ENCODE measurements at regions not wholly inside any gene's neighbourhood (a gene's known extent, or its start where the extent isn't known, plus 50 kb on each side); places are given as distances from the start of the nearest gene placed in this dataset.
"Not testable (repeated sequence)": the region's sequence is repeated elsewhere in the genome, so short reads cannot be mapped to it uniquely, and the experiment has no call there.

DNA sequence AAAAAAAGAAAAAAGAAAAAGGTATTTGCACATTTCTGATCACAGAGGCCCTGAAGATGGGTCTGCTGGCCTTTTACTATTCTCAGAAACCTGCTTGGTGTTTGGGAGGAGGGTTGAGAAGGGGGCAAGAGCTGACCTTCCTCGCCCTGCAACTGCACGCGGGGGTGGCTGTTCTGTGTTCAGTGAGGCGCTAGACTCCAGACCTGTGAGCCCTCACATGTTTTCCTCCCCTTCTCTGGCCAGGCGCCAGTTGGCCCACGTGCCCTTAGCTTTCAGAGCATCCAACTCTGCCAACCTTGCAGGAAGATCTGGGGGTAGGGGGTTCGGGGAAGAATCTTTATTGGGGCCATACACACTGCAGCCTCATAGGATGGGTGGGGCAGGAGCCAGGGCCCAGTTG, 123.8 kb downstream of the SEPTIN7 start:
- not testable (repeated sequence) for H3K18ac ChIP-seq (ENCODE audit: insufficient read length, low read depth, low read length); H3K14ac ChIP-seq (ENCODE audit: insufficient read depth, low read length); H3K9me3 ChIP-seq (ENCODE audit: control insufficient read depth, low read depth, low read length); H3K4ac ChIP-seq (ENCODE audit: low read depth, low read length); H3K4me1 ChIP-seq (ENCODE audit: insufficient read depth, low read length); H2BK15ac ChIP-seq (ENCODE audit: low read depth, low read length); H3K56ac ChIP-seq (ENCODE audit: insufficient read length, low read depth, low read length); H4K91ac ChIP-seq (ENCODE audit: insufficient read length, low read depth, low read length); H4K8ac ChIP-seq (replicated peaks; ENCODE audit: insufficient read length, low read depth, low read length); H2AK5ac ChIP-seq (ENCODE audit: insufficient read length, low read length); H3K79me2 ChIP-seq (ENCODE audit: insufficient read depth, low read length); H2BK20ac ChIP-seq (ENCODE audit: low read depth, low read length, poor library complexity, severe bottlenecking); H3K27ac Mint-ChIP-seq; H3K27me3 Mint-ChIP-seq (ENCODE audit: low read depth); H3K36me3 Mint-ChIP-seq (ENCODE audit: insufficient read depth in 1 of 3, low read depth in 3 of 3); DNase-seq; H3K23ac ChIP-seq (ENCODE audit: insufficient read length, low read depth, low read length); H3K23me2 ChIP-seq (ENCODE audit: insufficient read length, low read depth, low read length, poor library complexity, severe bottlenecking); H3K4me1 Mint-ChIP-seq; H3K4me3 Mint-ChIP-seq; H3K79me1 ChIP-seq (ENCODE audit: insufficient read depth, low read depth, low read length, poor library complexity, severe bottlenecking); H3K27ac ChIP-seq (ENCODE audit: insufficient read length, low read depth, low read length); H2BK12ac ChIP-seq (ENCODE audit: insufficient read length, low read depth, low read length); H3T11ph ChIP-seq (ENCODE audit: low read length); H2BK5ac ChIP-seq (ENCODE audit: insufficient read length, low read length); H4K20me1 ChIP-seq (ENCODE audit: control insufficient read depth, insufficient read depth, insufficient read length); H3K9me3 Mint-ChIP-seq; H4K5ac ChIP-seq (ENCODE audit: insufficient read length, low read depth, low read length); H3K9ac ChIP-seq (ENCODE audit: extremely low read depth, insufficient read length, low read length); H3K27me3 ChIP-seq (ENCODE audit: insufficient read depth, low read length); H2BK120ac ChIP-seq (ENCODE audit: low read depth, low read length, poor library complexity, severe bottlenecking); H3K4me2 ChIP-seq (ENCODE audit: insufficient read depth, insufficient read length, low read length); H2AFZ ChIP-seq (ENCODE audit: low read length)
- WGBS (ENCODE audit: extremely low coverage, insufficient read length, low lambda C conversion rate), result no CpG with 5 or more reads among the region's 7 CpGs

DNA sequence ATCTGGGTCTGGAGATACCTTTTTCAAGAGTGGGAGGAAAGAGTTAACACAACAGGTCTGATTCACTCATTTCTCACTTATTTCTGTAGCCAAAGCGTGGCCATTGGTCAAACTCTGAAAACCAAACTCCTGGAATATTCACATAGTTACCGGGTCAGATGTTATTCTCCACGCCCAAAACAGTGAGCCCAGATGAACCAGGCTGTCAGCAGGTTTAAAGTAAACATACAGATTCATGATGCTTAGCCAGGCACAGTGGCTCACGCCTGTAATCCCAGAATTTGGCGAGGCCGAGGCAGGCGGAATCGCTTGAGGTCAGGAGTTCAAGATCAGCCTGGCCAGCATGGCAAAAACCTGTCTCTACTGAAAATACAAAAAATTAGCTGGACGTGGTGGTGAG, 126.1 kb downstream of the SEPTIN7 start:
- not testable (repeated sequence) for H3T11ph ChIP-seq (ENCODE audit: low read length); H3K56ac ChIP-seq (ENCODE audit: insufficient read length, low read depth, low read length); H3K9me3 Mint-ChIP-seq; H2BK20ac ChIP-seq (ENCODE audit: low read depth, low read length, poor library complexity, severe bottlenecking); H2AK5ac ChIP-seq (ENCODE audit: insufficient read length, low read length); H3K23ac ChIP-seq (ENCODE audit: insufficient read length, low read depth, low read length); H3K36me3 Mint-ChIP-seq (ENCODE audit: insufficient read depth in 1 of 3, low read depth in 3 of 3); H4K20me1 ChIP-seq (ENCODE audit: control insufficient read depth, insufficient read depth, insufficient read length); H4K91ac ChIP-seq (ENCODE audit: insufficient read length, low read depth, low read length); H3K27me3 Mint-ChIP-seq (ENCODE audit: low read depth); H2AFZ ChIP-seq (ENCODE audit: low read length); H2BK12ac ChIP-seq (ENCODE audit: insufficient read length, low read depth, low read length); H3K4me1 Mint-ChIP-seq; H3K79me2 ChIP-seq (ENCODE audit: insufficient read depth, low read length); H3K4me1 ChIP-seq (ENCODE audit: insufficient read depth, low read length); H2BK5ac ChIP-seq (ENCODE audit: insufficient read length, low read length); H4K8ac ChIP-seq (replicated peaks; ENCODE audit: insufficient read length, low read depth, low read length); H3K27me3 ChIP-seq (ENCODE audit: insufficient read depth, low read length); H3K4ac ChIP-seq (ENCODE audit: low read depth, low read length); H3K14ac ChIP-seq (ENCODE audit: insufficient read depth, low read length); DNase-seq; H2BK15ac ChIP-seq (ENCODE audit: low read depth, low read length); H3K4me2 ChIP-seq (ENCODE audit: insufficient read depth, insufficient read length, low read length); H3K27ac Mint-ChIP-seq; H3K23me2 ChIP-seq (ENCODE audit: insufficient read length, low read depth, low read length, poor library complexity, severe bottlenecking); H3K9ac ChIP-seq (ENCODE audit: extremely low read depth, insufficient read length, low read length); H3K18ac ChIP-seq (ENCODE audit: insufficient read length, low read depth, low read length); H2BK120ac ChIP-seq (ENCODE audit: low read depth, low read length, poor library complexity, severe bottlenecking); H3K79me1 ChIP-seq (ENCODE audit: insufficient read depth, low read depth, low read length, poor library complexity, severe bottlenecking); H3K4me3 Mint-ChIP-seq; H3K9me3 ChIP-seq (ENCODE audit: control insufficient read depth, low read depth, low read length); H3K27ac ChIP-seq (ENCODE audit: insufficient read length, low read depth, low read length); H4K5ac ChIP-seq (ENCODE audit: insufficient read length, low read depth, low read length)
- WGBS (ENCODE audit: extremely low coverage, insufficient read length, low lambda C conversion rate), result no CpG with 5 or more reads among the region's 9 CpGs

DNA sequence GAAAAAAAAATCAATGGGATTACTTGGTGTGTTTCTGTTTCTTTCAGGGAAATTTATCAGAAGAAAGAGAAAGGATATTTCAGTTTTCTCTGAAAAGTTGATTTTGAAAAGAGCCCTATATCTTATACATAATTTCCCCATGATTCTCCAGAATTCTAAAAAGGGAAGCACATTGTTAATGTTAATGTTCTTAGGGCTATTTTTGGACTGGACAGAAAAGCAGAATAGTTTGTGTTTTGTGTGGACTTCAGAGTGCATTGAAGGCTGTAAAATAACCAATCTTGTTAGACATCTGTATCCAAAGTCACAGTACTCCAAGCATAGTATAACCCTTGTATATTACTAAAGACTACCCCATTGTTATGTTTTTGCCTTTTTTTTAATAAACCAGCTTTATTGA, 130.3 kb downstream of the SEPTIN7 start:
- H3K23me2 ChIP-seq (ENCODE audit: insufficient read length, low read depth, low read length, poor library complexity, severe bottlenecking); H3K27me3 Mint-ChIP-seq (ENCODE audit: low read depth); H3K4me1 ChIP-seq (ENCODE audit: insufficient read depth, low read length); H4K5ac ChIP-seq (ENCODE audit: insufficient read length, low read depth, low read length); H3K4me3 Mint-ChIP-seq; H2BK20ac ChIP-seq (ENCODE audit: low read depth, low read length, poor library complexity, severe bottlenecking); H2BK15ac ChIP-seq (ENCODE audit: low read depth, low read length); H3T11ph ChIP-seq (ENCODE audit: low read length); H4K91ac ChIP-seq (ENCODE audit: insufficient read length, low read depth, low read length); H3K9me3 Mint-ChIP-seq; H4K20me1 ChIP-seq (ENCODE audit: control insufficient read depth, insufficient read depth, insufficient read length); H4K8ac ChIP-seq (replicated peaks; ENCODE audit: insufficient read length, low read depth, low read length); H2BK12ac ChIP-seq (ENCODE audit: insufficient read length, low read depth, low read length); H3K4me1 Mint-ChIP-seq; H3K56ac ChIP-seq (ENCODE audit: insufficient read length, low read depth, low read length); H3K9me3 ChIP-seq (ENCODE audit: control insufficient read depth, low read depth, low read length); H2BK120ac ChIP-seq (ENCODE audit: low read depth, low read length, poor library complexity, severe bottlenecking); H3K18ac ChIP-seq (ENCODE audit: insufficient read length, low read depth, low read length); H3K36me3 Mint-ChIP-seq (ENCODE audit: insufficient read depth in 1 of 3, low read depth in 3 of 3); H2AK5ac ChIP-seq (ENCODE audit: insufficient read length, low read length); H3K9ac ChIP-seq (ENCODE audit: extremely low read depth, insufficient read length, low read length); H3K27ac Mint-ChIP-seq; H3K79me1 ChIP-seq (ENCODE audit: insufficient read depth, low read depth, low read length, poor library complexity, severe bottlenecking); DNase-seq; H3K27ac ChIP-seq (ENCODE audit: insufficient read length, low read depth, low read length); H3K4ac ChIP-seq (ENCODE audit: low read depth, low read length); H3K79me2 ChIP-seq (ENCODE audit: insufficient read depth, low read length); H2AFZ ChIP-seq (ENCODE audit: low read length); H2BK5ac ChIP-seq (ENCODE audit: insufficient read length, low read length); H3K14ac ChIP-seq (ENCODE audit: insufficient read depth, low read length); H3K4me2 ChIP-seq (ENCODE audit: insufficient read depth, insufficient read length, low read length); H3K27me3 ChIP-seq (ENCODE audit: insufficient read depth, low read length); H3K23ac ChIP-seq (ENCODE audit: insufficient read length, low read depth, low read length): not testable (repeated sequence)
